ENCODE measurements at regions not wholly inside any gene's neighbourhood (a gene's known extent, or its start where the extent isn't known, plus 50 kb on each side); places are given as distances from the start of the nearest gene placed in this dataset.

DNA sequence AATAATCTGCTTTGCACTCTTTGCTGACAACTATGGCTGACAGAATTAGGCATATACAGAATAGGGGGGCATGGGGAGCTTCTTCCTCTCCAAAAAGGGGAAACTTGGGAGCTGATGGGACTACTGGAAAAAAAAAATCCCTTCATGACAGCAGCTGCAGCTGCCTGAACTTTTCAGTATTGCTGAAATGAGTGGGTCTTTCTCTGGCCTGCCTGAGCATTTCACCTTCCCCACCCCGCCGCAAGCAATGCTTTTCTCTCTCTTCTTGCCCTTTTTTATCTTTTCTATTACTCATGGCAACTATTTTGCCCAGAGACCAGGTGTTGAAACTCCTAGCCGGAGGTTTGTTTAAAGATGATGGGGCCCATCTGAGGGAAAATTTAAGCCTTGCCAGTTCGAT lies 244.9 kb downstream of the SEMA3D start:
- no peak overlapping the region for H3K27ac Mint-ChIP-seq
- peaks cover 18% of the 10 kb centered on the region for H3K9me3 Mint-ChIP-seq
- no peak overlapping the region for H3K4me3 Mint-ChIP-seq
- no peaks in the 10 kb centered on the region for H3K4me1 Mint-ChIP-seq
- no peaks in the 10 kb centered on the region for H3K27me3 Mint-ChIP-seq (ENCODE audit: low read depth)
- peaks cover 3% of the 10 kb centered on the region for H3K36me3 Mint-ChIP-seq
- no peak for DNase-seq (ENCODE audit: low spot score in 2 of 2, unreplicated experiment in 2 of 2)
- TF ChIP-seq, protein P1, sequence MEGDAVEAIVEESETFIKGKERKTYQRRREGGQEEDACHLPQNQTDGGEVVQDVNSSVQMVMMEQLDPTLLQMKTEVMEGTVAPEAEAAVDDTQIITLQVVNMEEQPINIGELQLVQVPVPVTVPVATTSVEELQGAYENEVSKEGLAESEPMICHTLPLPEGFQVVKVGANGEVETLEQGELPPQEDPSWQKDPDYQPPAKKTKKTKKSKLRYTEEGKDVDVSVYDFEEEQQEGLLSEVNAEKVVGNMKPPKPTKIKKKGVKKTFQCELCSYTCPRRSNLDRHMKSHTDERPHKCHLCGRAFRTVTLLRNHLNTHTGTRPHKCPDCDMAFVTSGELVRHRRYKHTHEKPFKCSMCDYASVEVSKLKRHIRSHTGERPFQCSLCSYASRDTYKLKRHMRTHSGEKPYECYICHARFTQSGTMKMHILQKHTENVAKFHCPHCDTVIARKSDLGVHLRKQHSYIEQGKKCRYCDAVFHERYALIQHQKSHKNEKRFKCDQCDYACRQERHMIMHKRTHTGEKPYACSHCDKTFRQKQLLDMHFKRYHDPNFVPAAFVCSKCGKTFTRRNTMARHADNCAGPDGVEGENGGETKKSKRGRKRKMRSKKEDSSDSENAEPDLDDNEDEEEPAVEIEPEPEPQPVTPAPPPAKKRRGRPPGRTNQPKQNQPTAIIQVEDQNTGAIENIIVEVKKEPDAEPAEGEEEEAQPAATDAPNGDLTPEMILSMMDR (IDR thresholded peaks at IDR 0.05; ENCODE audit: unreplicated experiment) = no peak

GRCh38 chr7:84941291-84941690 lies 245.6 kb downstream of the SEMA3D start:
- Mint-ChIP-seq H3K4me3 (no peak overlapping the region), H3K9me3 (peaks cover 19% of the 10 kb centered on the region), H3K27me3 (ENCODE audit: low read depth) (no peaks in the 10 kb centered on the region), H3K36me3 (peaks cover 3% of the 10 kb centered on the region), H3K27ac (no peak overlapping the region), H3K4me1 (no peaks in the 10 kb centered on the region)
- TF ChIP-seq, protein P1 (IDR thresholded peaks at IDR 0.05; ENCODE audit: unreplicated experiment) = no peak
- DNase-seq (ENCODE audit: low spot score in 2 of 2, unreplicated experiment in 2 of 2) = no peak

- TF ChIP-seq, protein P1 (IDR thresholded peaks at IDR 0.05; ENCODE audit: unreplicated experiment) = no peak
- peaks cover 3% of the 10 kb centered on the region for H3K36me3 Mint-ChIP-seq
- H3K27ac Mint-ChIP-seq = no peak overlapping the region
- no peak overlapping the region for H3K4me3 Mint-ChIP-seq
- H3K4me1 Mint-ChIP-seq = no peaks in the 10 kb centered on the region
- H3K27me3 Mint-ChIP-seq (ENCODE audit: low read depth) = no peaks in the 10 kb centered on the region
- DNase-seq (ENCODE audit: low spot score in 2 of 2, unreplicated experiment in 2 of 2) = no peak
- peaks cover 23% of the 10 kb centered on the region for H3K9me3 Mint-ChIP-seq
Measured at GRCh38 chr7:84939888-84940287, 247.0 kb downstream of the SEMA3D start.

DNA sequence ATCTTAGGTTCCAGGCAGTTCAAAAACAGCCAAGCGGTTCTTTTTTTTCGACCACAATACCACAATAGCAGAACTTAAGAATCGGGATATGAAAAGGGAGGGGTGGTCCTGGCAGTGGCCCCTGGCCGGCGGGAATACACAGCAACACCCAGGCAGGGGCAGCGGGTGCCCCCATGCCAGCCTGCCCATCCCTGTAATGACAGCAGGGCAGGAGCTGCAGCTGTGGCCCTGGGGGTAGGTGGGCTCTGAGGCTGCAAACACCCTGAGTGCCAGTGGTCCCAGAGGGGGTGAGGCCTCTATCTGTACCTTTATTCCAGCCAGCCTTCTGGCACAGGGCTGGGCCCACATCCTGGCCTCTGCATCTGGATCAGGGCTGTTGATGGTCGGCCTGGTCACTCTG lies 247.4 kb downstream of the SEMA3D start:
- Mint-ChIP-seq H3K27me3 (ENCODE audit: low read depth) (no peaks in the 10 kb centered on the region), H3K4me1 (no peaks in the 10 kb centered on the region), H3K36me3 (peaks cover 3% of the 10 kb centered on the region), H3K4me3 (no peak overlapping the region), H3K27ac (no peak overlapping the region), H3K9me3 (peaks cover 23% of the 10 kb centered on the region)
- TF ChIP-seq, protein P1 (IDR thresholded peaks at IDR 0.05; ENCODE audit: unreplicated experiment) = no peak
- DNase-seq (ENCODE audit: low spot score in 2 of 2, unreplicated experiment in 2 of 2) = no peak

DNA sequence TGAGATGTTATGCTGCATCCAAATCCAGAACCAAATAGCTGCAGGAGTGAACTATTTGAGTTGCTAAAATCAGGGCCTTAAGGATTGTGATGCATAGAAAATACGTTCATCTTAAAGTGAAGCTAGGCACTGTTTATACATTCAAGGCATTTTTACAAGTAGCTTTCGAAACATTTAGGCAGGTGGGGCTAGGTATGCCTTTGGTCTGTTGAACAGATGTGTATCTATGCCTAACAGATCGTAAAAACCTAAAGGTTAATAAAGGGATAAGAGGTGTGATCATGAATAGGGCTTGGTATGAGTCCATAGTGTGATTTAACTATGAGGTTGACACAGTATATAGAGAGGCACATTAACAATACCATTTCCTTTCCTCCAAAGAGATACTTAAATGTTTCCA lies 262.5 kb downstream of the SEMA3D start:
- Mint-ChIP-seq H3K4me3 (no peak overlapping the region), H3K36me3 (peaks cover 5% of the 10 kb centered on the region), H3K27me3 (ENCODE audit: low read depth) (no peaks in the 10 kb centered on the region), H3K9me3 (peaks cover 9% of the 10 kb centered on the region), H3K27ac (no peak overlapping the region), H3K4me1 (peaks cover 10% of the 10 kb centered on the region)
- TF ChIP-seq, protein P1 (IDR thresholded peaks at IDR 0.05; ENCODE audit: unreplicated experiment) = no peak
- DNase-seq (ENCODE audit: low spot score in 2 of 2, unreplicated experiment in 2 of 2) = no peak

DNA sequence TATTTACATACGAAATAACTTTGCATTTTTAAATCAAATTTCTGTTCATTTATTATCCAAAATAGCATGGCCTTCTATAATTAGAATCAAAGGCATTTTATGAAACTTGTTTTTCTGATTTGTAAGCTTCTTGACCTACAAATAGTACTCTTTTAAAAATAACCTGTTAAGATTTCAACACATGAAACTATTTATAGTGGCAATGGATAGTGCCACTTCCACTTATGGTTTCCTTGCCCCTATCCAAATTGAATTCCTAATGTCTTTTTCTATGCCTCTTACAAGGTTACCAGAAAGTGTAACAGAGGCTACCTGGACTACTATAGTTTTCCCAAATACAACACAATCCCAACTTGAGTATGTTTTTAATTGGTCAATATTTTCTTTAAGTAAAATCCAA lies 263.5 kb downstream of the SEMA3D start:
- peaks cover 5% of the 10 kb centered on the region for H3K36me3 Mint-ChIP-seq

More for the DNA sequence above, 263.5 kb downstream of the SEMA3D start:
- Mint-ChIP-seq H3K9me3 (peaks cover 17% of the 10 kb centered on the region), H3K4me3 (no peak overlapping the region), H3K27ac (no peak overlapping the region), H3K27me3 (ENCODE audit: low read depth) (no peaks in the 10 kb centered on the region), H3K4me1 (peaks cover 10% of the 10 kb centered on the region)
- TF ChIP-seq, protein P1 (IDR thresholded peaks at IDR 0.05; ENCODE audit: unreplicated experiment) = no peak
- DNase-seq (ENCODE audit: low spot score in 2 of 2, unreplicated experiment in 2 of 2) = no peak

Data from mesothelial cell of epicardium (in vitro differentiated cells).